ENCODE measurements at regions not wholly inside any gene's neighbourhood (a gene's known extent, or its start where the extent isn't known, plus 50 kb on each side); places are given as distances from the start of the nearest gene placed in this dataset.

DNA sequence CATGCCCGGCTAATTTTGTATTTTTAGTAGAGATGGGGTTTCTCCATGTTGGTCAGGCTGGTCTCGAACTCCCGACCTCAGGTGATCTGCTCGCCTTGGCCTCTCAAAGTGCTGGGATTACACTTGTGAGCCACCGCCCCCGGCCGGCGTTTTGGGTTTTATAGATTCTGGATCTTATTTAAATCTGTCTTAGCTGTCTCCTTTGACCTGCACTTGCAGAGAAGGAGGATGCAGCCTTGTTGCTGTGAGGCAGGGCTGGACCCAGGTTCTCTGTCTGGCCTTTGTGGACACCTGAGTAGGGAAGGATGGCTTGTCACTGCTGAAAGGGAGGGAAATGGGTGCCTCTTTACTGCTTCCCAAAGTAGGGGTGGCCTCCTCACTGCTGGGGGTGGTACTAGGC, 83.0 kb upstream of the HS6ST1 start:
- DNase-seq (ENCODE audit: low read depth), result no peak

DNA sequence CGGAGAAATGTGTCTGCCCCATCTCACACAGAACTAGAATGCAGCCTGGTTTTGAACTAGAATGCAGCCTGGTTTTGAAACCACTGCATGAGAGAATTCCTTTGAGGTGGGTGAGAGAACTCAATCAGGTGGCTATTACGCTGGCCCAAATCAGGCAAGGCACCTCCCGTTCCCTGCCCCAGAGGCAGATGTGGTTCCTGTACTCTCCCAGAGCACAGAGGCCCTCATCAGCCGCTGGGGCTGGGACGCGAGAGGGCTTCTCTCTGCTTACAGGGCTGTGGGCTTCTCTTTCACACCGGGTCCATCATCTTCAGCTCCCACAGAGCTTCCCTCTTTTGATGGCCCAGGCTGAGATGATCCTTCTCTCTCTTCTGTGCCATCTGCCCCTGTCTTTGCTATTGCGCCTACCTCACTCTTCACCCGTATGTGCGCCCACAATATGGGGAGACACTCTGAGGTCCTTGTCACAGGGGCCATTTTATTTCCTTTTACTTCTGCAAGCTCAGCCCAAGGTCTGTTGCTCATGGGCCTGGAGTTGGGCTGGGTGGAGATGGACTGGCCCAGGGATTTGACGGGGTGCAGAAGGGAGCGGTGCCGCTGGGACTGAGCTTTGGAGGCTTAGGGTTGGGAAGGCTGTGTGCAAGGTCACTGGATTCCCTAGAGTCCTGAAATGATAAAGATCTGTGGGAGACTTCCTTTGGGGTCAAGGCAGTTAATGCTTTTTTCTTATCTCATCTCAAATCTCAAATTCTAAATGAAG, 84.4 kb upstream of the HS6ST1 start:
- DNase-seq (ENCODE audit: low read depth), result no peak

DNA sequence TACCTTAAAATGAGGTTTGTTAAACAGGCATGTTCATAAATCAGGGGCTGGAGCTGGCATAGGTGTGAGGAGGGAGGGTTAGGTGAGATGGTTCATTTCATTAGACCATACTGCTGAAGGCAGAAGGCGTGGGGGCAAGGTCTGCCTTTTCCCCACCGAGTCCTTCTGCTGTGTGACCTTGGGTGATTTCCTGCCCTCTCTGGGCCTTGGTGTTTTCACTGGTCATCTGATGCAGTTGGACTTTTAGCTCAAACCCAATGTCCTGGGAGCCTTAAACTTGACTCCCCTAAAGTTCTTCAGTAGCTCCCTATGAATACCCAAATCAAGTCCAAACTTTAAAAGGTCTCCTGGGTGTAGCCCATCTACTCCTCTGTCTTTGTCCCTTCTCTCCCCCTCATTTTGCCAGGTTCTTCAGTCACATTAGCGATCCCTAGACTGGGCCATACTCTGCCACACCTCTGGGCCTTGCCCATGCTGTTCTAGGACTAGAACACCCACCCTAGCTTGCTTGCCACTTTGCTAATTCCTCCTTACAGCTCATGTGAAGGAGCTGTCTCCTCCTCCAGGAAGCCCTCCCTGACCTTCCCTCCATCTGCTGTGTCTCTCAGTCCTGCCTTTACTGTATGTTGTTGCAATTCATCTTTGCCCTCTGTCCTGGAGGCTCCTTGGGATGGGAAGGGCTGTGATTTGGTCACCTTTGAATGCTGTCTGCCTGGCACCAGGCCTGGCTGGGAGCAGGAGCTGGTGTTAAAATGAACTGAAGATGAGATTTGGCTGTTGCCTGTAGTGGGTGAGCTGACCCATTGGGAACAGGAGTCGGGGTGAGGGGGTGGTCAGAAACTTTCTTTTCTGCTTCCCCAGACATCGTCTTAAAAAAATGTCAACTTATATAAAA, 85.4 kb upstream of the HS6ST1 start:
- no peak for DNase-seq (ENCODE audit: low read depth)

DNA sequence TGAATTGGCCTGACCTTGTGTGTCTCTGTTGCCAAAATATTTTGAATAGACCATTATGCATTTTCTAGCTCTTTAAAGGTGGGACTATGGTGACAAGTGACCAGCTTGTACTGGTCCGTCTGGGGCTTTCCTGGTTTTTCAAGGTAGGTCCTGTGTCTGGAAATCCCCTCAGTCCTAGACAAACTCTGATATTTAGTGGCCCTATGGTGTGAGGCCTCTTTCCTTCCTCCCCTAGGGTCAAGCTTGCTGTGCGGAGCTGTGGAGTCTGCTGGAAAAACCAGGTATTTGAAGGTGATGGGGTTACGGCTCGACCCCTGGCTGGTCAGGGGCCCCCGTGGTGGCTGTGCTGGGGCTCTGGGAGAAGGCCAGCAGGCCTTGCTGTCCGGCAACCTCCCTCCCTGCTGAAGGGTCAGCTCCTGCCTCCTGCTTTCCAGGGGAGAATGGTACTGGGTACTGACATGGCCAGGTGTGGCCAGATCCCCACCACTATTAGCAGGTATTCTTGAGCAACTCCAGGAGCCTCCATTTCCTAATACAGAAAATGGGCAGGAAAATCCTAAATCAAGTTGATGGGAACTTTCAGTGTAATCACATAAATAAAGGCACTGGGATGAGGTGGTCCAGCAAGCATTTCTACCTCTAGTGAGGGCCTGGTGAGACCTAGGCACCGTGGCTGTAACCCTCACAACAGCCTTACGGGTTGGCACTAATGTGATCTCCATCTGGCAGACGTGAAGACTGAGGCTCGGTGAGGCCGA, 86.2 kb upstream of the HS6ST1 start:
- no peak for DNase-seq (ENCODE audit: low read depth)

DNA sequence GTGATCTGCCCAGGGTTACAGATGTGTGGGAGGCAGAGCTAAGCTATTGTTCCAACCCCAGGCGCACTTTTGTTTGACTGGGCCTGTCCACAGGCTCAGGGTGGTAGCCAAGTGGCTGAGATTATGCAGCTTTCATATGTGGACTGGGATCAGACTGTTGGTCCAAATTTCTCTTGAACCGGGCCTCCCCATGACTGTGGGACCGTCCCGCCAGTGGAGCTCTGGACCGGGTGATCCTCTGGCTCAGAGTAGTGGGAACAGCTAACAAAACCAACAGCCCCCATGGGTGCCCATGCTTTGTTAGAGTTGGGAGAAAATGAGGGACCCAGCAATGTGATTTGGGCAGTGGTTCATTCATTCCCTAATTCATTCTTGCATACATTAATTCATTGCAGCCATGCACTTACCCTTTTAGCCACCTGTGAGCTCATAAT, 86.8 kb upstream of the HS6ST1 start:
- no peak for DNase-seq (ENCODE audit: low read depth)

DNA sequence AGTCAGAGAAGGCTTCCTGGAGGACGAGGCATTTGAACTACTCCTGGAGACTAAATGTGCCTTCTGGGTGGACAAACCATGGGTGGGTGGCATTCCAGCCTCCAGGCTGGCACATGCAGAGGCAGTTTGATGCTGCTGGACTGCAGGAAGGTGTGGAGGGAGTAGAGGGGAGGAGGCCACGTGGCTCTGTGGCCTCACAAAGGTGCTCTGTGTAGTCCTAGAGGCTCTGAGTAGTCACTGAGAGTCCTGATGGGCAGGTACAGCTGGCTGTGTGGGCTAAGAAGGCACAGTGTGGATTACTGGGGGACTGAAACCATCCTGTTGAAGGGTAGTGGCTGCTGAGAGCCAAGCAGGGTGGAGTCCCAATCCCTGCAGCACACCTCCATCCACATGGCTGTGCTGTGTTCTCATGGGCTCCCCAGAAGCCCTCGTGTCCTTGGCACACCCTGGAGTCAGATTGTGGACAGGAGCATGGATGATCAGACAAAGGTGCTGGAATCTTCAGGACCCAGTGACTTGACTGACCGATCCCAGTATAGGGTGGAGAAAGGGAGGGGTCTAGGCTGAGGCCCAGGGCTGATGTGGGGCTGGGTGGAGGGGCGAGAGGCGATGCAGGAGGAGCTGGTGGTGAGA, 87.4 kb upstream of the HS6ST1 start:
- DNase-seq (ENCODE audit: low read depth), result no peak

DNA sequence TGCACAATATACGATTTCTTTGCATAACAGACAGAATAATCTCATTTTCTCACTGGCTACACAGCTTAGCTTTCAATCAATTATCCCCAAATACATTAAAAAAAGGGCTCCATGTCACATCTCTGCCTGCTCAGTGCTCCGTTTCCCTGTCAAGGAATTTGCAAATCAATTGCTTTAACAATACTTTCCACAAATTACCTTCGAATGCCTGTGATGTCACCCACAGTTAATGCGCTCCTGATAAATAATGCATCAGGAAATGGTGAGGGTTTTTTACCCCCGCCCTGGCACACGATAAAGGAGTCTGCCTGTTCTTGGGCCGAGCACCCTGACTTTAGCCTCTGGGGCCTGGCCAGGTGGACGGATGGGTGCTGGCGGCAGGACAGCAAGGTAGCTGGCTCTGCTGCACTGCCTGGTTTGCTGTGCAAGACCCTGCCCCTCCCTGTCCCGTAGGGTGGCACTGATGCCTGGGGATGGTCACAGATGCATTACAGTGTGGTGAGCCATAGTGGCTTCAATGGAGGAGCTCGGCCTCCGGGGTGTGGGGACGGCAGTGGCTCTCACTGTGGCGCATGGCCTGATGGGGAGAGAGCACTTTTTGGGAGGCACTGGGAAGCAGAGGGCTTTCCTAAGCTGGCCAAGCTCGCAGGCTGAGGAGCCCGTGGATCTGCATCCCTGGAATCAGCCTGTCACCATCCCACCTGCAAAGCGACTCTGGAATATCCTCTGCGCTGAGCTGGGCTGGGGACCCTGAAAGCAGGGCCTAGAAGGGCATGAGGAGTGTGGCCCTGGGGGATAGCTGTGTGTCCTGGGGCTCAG, 88.3 kb upstream of the HS6ST1 start:
- DNase-seq (ENCODE audit: low read depth), result no peak

DNA sequence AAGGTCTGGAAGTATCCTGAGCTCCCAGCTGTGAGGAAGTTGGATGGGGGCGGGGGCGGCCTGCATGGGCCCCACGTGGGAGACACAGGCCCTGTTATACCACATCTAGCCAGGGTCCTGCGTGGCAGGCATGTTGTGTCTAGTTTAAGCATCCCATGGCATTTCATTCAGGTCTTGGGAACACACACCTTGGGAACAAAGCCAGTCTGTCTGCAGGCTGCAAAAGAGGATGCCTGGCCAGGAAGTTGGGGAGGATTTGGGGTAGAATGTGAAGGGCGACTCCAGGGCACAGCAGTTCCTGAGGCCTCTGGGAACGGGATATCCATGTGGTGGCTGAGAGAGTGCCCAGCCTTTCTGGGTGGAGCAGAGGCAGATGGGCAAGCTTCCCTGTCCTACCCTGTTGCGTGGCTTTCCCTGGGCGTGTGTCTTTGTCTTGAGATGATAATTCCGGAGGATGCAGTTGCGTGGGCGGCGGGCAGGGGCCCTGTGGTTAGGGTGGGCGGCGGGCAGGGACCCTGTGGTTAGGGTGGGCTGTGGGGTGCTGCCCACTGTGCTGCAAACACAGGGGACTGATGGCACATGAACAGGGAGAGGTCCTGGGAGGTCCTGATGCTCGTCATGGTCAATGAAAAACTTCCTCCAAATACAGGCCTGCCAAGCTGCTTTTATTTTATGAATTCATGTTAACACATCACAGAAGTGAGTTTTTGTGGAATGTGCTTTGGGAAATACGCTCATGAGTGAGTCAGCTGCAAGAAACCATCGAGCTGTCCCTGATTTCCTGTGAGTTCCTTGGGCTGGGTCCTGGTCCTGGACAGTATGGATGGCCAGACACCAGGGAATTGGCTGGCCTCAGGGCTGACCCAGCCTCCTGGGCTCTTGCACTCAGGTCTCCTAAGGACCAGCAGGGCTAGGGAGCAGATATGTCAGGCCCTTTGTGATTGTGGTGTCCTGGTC, 90.0 kb upstream of the HS6ST1 start:
- DNase-seq (ENCODE audit: low read depth), result peak; percentile 14

DNA sequence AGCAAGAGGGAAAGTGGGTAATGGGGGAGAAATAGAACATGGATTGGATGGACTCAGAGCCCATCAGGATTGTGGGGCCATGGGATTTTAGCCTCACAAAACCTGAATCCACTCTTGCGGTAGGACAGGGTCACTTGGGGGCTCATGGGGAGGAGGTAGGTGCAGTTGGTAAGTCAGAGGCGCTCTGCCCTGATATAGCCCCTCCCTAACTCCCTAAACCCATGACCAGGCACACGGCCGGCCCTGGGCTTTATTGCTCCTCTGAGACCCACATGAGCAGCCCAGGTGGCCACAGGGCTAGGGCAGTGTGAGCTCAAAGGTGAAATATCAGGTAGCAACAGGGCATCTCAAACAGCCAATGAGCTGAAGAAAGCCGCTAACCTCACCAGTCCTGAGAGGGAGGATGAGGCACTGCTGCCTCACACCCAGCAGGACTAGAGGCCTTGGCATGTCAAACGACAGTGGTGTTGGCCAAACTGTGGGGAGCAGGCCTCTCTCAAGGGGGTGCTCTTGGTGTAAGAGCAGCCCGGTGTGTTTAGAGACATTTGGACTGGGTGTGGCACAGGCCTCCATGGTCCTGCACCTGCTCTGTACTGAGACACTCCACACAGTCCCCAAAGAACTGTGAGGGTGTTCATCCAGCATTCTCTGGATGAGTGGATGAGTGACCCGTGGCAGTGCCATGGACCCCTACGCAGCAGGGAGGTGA, 90.8 kb upstream of the HS6ST1 start:
- no peak for DNase-seq (ENCODE audit: low read depth)

DNA sequence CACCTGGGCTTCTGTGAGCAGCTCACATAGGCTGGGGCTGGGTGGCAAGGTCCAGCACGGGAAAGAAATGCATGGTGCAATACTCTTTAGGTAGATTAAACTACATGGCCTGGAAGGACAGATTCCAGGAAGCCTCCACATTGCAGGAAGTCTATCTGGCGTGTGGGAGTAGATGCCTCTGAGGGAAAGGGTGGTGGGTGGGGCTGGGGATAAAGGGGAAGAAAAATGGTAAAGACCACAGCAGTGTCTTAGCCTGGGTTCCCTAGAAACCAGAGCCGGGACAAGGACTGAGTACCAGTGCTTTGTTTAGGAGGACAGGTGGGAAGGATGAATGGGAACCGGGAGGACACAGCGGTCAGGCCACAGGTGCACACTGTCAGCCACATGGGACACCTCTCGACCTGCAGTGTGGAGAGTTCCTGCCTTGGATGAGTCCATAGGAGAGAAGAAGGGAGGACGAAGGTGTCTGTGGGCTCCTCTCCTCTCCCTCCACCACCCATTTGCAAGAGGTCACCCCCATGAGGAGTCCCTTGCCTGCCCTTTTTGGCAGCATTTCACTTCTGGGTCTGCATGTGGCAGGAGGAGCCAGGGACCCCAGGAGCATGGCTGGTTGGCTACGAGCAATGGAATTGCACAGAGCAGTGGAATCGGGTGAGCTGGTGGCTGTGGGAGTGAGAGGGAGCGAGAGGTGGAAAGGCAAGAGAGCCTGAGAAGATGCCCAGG, 91.5 kb upstream of the HS6ST1 start:
- DNase-seq (ENCODE audit: low read depth), result no peak

DNA sequence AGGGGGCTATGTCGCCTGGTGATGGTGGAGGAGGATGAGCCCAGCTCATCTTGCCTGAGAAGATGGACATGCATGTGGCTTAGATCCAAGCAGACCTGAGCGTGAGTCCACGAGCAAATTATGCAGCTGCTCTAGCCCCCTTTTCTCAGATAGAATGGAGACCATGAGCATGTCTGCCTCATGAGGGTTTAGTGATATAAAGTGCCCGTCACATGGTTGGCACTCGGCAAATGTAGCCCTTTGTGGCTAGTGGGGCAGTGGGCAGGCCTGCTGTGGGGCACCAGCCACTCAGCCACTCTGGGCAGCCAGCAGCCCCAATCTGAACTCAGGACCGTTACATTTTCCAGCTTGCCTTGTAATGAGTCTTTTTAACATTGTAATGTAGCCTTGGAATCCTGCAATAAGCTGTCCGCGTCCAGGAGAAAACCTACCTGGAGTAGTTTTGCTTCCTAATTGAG, 92.1 kb upstream of the HS6ST1 start:
- no peak for DNase-seq (ENCODE audit: low read depth)

DNA sequence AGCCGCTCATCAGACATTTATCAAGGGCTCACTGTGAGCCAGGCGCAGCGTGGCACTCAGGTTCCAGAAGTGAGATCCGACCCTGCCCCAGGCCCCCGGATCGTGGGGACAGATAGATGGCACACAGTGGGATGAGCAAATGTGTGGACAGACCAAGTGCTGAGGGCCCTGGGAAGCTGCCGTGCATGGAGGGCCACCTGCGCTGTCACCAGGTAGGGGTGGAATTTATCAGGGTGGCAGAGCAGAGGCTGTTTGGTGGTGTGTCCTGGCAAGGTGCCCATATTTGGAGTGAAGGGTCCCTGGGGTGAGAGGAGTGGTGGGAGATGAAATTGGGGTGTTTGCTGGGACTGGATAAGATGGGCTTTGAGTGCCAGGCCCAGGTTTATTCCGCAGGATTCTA, 92.8 kb upstream of the HS6ST1 start:
- DNase-seq (ENCODE audit: low read depth), result no peak

DNA sequence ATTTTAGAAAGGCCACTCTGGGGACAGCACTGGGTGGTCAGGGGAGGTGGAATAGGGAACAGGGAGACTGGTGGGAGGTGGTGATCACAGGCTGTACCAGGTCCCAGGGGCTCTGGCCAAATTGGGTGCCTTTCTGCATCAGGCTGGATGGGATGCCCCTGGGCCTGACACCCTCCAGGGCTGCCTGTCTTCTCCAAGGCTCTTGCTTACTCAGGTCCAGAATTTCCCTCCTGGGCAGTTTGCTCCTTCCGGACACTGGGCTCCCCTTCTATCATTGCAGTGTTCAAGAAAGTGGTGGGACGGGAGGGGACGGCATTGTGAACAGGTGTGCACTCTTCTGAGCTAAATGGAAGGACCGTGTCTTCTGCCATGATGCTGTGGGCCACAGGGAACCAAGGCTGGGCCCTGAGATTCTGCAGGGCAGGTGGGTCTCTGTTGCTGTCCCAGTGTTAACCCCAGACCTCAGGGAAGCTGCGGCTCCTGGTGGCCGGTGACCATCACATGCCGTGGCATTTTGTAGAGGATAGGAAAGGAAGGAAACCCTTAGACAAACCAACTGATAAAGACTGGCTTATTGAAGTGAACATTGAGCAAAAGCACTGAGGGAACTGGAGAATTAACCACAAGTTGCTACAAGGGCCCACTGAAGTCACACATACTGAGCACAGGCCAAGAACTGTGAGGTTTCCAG, 93.7 kb upstream of the HS6ST1 start:
- DNase-seq (ENCODE audit: low read depth), result no peak

DNA sequence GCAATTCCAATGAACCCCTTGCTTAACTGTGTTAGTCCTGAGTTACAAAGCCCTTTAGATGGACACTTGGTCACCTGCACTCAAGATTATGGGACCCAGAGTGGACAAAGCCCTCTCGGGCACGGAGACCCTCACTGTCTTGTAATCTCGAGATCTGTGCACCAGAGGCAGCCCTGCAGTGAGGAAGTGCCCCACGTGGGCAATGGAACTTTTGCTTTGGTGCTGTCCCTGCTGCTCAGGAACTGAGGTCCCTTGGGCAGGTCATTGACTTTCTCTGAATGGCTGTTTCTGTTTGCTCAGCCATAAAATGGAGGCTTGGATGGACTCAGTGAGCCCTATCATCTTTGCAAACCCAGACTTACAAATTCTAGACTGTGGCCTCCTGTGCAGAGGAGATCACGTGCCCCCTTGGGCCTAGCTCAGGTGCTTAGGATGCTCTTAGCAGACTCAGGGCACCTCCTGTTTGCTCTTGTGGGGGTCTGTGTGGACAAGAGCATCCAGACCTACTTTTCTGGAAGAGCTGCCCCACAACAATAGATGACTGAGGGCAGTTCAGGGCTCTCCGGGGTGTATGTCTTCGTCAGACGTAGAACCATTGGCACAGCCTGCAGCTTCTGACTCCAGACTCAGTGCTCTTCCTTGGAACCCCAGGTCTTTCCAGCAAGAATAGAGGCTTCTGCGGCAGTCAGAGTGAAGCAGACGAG, 94.5 kb upstream of the HS6ST1 start:
- no peak for DNase-seq (ENCODE audit: low read depth)

DNA sequence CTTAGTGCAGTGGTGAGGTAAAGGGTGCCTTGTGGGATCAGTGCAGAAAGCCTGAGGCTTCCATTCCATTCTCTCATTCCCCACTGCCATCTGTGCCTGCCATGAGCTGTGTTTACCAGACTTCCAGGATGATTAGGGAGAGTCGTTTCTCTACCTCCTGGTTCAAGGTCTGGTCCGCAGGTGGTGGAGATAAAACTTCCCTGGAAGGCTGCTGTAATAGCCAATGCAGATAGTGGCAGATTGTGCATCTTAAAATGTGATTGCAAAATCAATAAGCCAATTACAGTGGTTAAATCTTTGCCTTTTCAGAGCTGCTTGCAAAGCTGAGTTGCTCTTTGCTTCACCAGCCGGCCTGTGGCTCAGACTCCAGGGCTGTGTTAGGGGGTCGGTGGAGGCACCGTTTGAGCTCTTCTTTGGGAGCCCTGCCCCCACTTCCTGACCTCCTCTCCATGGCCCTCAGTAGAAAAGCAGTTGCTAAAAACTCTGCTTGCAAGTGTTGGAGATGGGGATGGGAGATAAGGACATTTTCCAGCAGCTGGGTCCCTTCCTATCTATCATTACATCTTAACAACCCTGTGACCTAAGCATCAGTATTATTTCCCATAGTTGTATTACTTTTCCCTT, 95.2 kb upstream of the HS6ST1 start:
- no peak for DNase-seq (ENCODE audit: low read depth)

DNA sequence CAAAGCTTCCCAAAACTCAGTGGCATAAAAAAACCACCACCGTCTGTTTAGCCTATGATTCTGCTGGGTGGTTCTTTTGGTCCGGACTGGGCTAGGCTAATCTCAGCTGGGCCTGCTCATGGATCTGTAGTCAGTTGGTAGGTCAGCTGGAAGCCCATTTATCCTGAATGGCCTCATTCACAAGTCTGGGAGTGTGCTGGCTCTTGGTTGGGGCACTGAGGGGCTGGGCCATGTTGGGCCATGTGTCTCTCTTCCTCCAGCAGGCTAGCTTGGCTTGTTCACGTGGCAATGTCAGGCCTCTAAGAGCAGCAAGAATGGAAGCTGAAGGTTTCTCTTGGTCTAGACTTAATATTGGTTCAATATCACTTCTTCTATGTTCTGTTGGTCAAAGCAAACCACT, 95.7 kb upstream of the HS6ST1 start:
- DNase-seq (ENCODE audit: low read depth), result no peak
